AG04449 (cell line): ENCODE measurements at regions not wholly inside any gene's neighbourhood (a gene's known extent, or its start where the extent isn't known, plus 50 kb on each side); places are given as distances from the start of the nearest gene placed in this dataset.
"Not testable (repeated sequence)": the region's sequence is repeated elsewhere in the genome, so short reads cannot be mapped to it uniquely, and the experiment has no call there.

Source experiments
- CTCF ChIA-PET: fragments of 350-600 bp; formaldehyde crosslinking; extraction: SDS; loops from one replicate; lab custom pipeline; 2021; ENCODE audit warnings: antibody characterized with exemption; lab: Yijun Ruan, JAX
- POLR2A ChIA-PET: fragments of 400-600, 350-600 bp; formaldehyde crosslinking; extraction: SDS; loops from one replicate; lab custom pipeline; 2020; ENCODE audit warnings: antibody characterized with exemption, inconsistent platforms; lab: Yijun Ruan, JAX
- DNase-seq: peaks from one replicate; pipeline ENCODE4 v3.0.0-alpha.2; 2010; ENCODE audit warnings: low read depth, low spot score
- H3K4me3 ChIP-seq: 2 replicates; pipeline ENCODE4 v1.5.1; 2011; ENCODE audit warnings: low read depth, mild to moderate bottlenecking, control low read depth, low read length
- CTCF ChIP-seq: IDR thresholded peaks from one replicate; pipeline ENCODE4 v1.5.1; 2011; ENCODE audit warnings: mild to moderate bottlenecking, moderate library complexity, low read length, control low read depth, inconsistent platforms; ENCODE audit not compliant: insufficient read depth; ENCODE audit errors: missing control alignments

DNA sequence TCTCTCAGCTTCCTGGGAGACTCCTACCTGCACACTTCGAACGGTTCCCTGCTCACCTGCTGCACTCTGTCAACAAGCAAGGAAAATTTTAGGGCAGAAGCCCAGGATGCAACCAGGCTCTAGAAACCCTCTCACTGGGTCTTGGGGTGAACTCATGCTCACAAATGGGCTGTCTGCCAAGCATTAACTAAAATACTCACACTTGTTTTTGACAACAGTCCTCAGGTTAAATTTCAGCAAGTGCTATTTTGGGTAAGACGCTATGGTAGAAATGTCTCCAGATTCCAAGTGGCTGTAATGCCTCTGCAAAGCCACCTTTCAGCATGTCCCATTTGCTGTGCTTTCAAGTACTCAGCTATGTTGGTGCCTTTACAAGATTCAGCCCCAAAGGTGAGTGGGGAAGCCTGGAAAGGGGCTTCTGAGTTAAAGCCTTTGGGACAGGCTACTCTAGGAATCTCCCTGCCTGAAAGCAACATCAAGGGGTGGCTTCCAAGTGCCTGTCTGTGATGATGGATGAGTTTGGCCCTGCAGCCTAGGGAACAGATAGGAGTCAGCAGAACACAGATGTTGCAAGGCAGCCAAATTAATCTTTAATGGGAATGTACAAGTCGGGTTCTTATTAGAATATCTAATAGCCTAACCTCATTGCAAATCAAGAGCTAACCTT is 211.9 kb upstream of the SPAG17 start:
- no peak for TF ChIP-seq CTCF
- H3K4me3 ChIP-seq: no peak overlapping the region
- no peak for DNase-seq
- ChIA-PET CTCF (no interaction called here), POLR2A (no interaction called here)

DNA sequence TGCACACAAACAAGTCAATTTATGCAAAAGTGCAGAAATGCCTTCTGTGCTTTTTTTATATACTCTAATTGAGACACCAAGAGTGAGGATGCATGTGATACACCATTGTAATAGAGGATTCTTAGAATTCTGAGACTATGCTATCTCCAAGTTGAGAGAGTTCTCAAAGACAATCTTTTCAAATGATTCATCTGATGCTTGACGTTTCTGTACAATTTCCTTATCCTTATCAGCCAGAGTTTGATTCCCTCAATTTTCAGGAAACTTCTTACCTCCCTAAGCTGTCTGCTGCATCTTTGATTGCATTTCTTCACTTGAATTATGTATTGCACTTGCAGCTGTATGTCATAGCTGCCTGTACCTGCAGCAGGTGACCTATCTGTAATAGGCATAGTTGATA is 211.3 kb upstream of the SPAG17 start:
- no peak overlapping the region for H3K4me3 ChIP-seq
- DNase-seq: no peak
- CTCF ChIA-PET: no interaction called here
- TF ChIP-seq CTCF: no peak
- POLR2A ChIA-PET: no interaction called here

- POLR2A ChIA-PET: no interaction called here
- no peak for DNase-seq
- no peak overlapping the region for H3K4me3 ChIP-seq
- no peak for TF ChIP-seq CTCF
- CTCF ChIA-PET: no interaction called here
These were observed 210.5 kb upstream of the SPAG17 start for GRCh38 chr1:118395430-118395991.

- CTCF ChIA-PET: no interaction called here
- DNase-seq: no peak
- H3K4me3 ChIP-seq: no peak overlapping the region
- POLR2A ChIA-PET: no interaction called here
- no peak for TF ChIP-seq CTCF
These were observed 205.9 kb upstream of the SPAG17 start for GRCh38 chr1:118390955-118391354.

DNA sequence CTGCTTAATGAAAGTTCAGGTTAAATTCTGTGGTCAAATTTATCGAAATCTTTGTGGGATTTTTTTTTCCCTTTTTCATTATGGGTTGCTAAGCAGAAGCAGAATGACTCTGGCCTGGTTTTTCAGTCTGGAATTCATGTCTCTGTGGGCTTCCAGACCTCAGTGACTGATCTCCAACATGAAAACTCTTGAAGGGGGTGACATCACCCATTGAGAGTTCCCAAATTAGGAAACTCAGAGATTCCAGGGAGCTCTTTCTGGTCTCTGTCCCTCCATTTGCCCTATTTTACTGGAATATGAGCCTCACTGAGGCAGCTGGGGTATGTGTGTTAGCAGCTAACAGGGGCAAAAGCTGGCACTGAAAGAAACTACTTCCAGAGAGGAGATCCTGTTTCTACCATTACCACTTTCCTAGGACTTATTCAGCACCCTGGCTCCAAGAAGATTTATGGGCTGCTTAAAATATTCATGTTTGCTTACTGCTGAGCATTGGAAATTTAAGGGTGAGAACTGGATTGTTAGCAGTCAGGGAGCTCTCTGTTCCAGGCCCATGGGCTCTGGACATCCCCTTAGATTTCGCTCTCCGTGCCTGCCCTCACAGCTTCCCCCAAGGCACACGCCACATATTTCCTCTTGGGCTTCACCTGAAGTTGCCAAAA is 203.4 kb upstream of the SPAG17 start:
- CTCF ChIA-PET: no interaction called here
- no peak for TF ChIP-seq CTCF
- no peak for DNase-seq
- POLR2A ChIA-PET: no interaction called here
- H3K4me3 ChIP-seq: no peak overlapping the region

DNA sequence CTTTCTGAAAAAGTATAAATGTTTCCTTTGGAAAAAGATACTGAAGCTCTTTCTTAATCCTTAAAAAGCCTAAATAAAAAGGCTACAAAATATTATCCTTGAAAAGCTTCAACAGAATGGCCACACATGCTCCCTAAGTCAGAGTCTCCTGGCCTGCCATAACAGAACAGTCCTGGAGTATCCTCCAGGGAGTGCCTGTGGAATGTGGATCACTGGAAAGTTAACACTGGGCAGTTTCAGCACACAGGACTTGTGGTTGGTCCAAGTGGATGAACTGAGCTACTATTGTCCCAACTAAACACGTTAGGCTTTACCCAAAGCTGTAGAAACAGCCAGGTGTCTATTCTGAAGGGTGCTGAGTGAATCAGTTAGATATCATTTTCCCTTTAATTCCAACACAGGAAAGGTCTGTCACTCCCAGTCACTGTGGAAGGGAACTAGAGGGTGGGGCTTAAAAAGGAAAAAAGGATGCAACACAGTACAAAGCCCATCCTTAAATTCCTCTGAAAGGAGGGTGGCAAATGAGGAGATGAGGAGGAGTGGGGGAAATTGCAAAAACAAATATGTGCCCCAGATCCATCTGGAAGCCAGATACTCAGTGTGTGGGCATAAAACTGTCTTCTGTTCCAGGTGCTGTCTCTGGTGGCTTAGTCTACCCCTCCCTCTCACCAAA is 196.3 kb upstream of the SPAG17 start:
- POLR2A ChIA-PET: no interaction called here
- DNase-seq: no peak
- no peak overlapping the region for H3K4me3 ChIP-seq
- CTCF ChIA-PET: no interaction called here
- no peak for TF ChIP-seq CTCF

GRCh38 chr1:118377183-118377582 is 192.2 kb upstream of the SPAG17 start:
- CTCF ChIA-PET, POLR2A ChIA-PET, H3K4me3 ChIP-seq, DNase-seq: not testable (repeated sequence)
